ENCODE measurements at regions not wholly inside any gene's neighbourhood (a gene's known extent, or its start where the extent isn't known, plus 50 kb on each side); places are given as distances from the start of the nearest gene placed in this dataset.

GRCh38 chr6:28589957-28590349, 64.3 kb downstream of the GPX5 start:
- in situ Hi-C loops (cut with HindIII; ENCODE audit: low sequenced_read_pairs), result no loop called here
- no peak for DNase-seq (ENCODE audit: low read depth)
- peak overlapping the region; percentile 41 for H3K4me3 ChIP-seq (ENCODE audit: low read depth, low read length)
- no peak for TF ChIP-seq CTCF (IDR thresholded peaks at IDR 0.05; ENCODE audit: low read depth, low read length, missing control alignments)

GRCh38 chr6:28597217-28597835, 71.6 kb downstream of the GPX5 start:
- no peak for DNase-seq (ENCODE audit: low read depth)
- peak overlapping the region; percentile 35 for H3K4me3 ChIP-seq (ENCODE audit: low read depth, low read length)
- in situ Hi-C loops (cut with HindIII; ENCODE audit: low sequenced_read_pairs), result no loop called here
- TF ChIP-seq CTCF (IDR thresholded peaks at IDR 0.05; ENCODE audit: low read depth, low read length, missing control alignments), result no peak

DNA sequence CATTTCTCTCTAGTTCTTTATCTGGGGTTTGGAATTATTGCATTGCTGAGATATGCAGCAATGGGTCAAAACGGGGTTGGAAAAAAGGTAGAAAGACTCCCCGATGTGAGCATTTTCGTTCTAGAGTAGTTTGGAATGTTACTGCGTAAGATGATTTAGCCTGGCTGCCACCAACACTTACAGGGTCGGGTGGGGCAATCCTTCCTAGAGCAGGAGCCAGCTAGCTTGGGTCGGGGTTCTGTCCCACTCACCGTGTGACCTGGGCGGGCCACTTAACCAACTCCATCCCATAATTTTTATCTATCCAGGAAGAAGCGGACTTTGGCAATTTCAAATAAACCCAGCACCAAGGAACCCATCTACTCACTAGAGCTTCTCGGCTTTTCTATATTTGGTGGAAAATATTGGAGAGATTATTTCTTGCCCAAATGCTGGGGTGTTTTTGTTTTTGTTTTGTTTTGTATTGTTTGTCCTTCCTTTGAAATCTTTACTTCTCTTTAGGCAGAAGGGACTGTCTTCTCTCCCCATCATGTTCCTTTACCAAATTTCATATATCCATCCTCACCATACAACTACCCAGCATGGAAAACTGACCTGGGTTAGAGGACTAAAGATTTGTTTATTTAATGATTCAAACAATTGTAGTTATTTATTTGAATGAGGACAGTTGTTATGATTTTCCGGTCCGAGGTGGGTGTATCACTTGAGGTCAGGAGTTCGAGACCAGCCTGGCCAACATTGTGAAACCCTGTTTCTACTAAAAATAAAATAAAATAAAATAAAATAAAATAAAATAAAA, 72.4 kb downstream of the GPX5 start:
- peak overlapping the region; percentile 35 for H3K4me3 ChIP-seq (ENCODE audit: low read depth, low read length)
- TF ChIP-seq CTCF (IDR thresholded peaks at IDR 0.05; ENCODE audit: low read depth, low read length, missing control alignments), result no peak
- no peak for DNase-seq (ENCODE audit: low read depth)
- in situ Hi-C loops (cut with HindIII; ENCODE audit: low sequenced_read_pairs), result no loop called here

DNA sequence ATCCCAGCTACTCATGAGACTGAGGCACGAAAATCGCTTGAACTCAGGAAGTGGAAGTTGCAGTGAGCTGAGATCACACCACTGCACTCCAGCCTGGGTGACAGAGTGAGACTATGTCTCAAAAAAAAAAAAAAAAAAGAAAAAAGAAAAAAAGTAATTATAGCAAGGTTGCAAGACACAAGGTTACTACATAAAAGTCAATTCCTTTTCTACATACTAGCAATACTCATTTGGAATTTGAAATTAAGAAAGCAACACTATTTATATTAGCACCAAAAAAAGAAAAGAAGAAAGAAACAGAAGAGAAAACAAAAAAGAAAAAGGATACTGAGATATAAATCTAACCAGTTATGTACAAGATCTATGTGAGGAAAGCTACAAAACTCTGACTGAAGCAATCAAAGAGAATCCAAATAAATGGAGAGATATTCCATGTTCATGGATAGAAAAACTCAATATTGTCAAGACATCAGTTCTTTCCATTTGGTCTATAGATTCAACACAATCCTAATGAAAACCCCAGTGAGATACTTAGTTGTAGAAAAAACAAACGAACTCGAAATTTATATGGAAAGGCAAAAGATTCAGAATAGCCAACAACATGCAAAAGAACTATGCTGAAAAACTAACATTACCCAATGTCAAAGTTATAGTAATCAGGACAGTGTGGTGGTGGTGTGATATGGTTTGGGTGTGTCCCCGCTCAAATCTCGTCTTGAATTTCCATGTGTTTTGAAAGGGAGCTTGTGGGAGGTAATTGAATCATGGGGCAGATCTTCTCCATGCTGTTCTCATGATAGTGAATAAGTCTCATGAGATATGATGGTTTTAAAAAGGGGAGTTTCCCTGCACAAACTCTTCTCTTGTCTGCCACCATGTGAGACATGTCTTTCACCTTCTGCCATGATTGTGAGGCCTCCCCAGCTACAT, 73.3 kb downstream of the GPX5 start:
- no peak for DNase-seq (ENCODE audit: low read depth)
- in situ Hi-C loops (cut with HindIII; ENCODE audit: low sequenced_read_pairs), result no loop called here
- no peak overlapping the region for H3K4me3 ChIP-seq (ENCODE audit: low read depth, low read length)
- no peak for TF ChIP-seq CTCF (IDR thresholded peaks at IDR 0.05; ENCODE audit: low read depth, low read length, missing control alignments)

GRCh38 chr6:28600245-28600644, 74.6 kb downstream of the GPX5 start:
- H3K4me3 ChIP-seq (ENCODE audit: low read depth, low read length), result no peak overlapping the region
- no peak for TF ChIP-seq CTCF (IDR thresholded peaks at IDR 0.05; ENCODE audit: low read depth, low read length, missing control alignments)
- no peak for DNase-seq (ENCODE audit: low read depth)
- in situ Hi-C loops (cut with HindIII; ENCODE audit: low sequenced_read_pairs), result no loop called here

- H3K4me3 ChIP-seq (ENCODE audit: low read depth, low read length), result no peak overlapping the region
- no peak for TF ChIP-seq CTCF (IDR thresholded peaks at IDR 0.05; ENCODE audit: low read depth, low read length, missing control alignments)
- in situ Hi-C loops (cut with HindIII; ENCODE audit: low sequenced_read_pairs), result no loop called here
- no peak for DNase-seq (ENCODE audit: low read depth)
These were observed 78.2 kb downstream of the GPX5 start for GRCh38 chr6:28603891-28604290.

All from astrocyte of the cerebellum (primary cell).